Testis (tissue), 2 donors: ENCODE measurements at regions not wholly inside any gene's neighbourhood (a gene's known extent, or its start where the extent isn't known, plus 50 kb on each side); places are given as distances from the start of the nearest gene placed in this dataset.

Experiments used
- DNase-seq: peaks from one replicate; pipeline ENCODE4 v3.0.0-alpha.2; 2019
- H3K27ac ChIP-seq, 2 donors: fragments of 200-600 bp; sonication (generic); one replicate each; pipeline ENCODE4 v1.5.1; 2019
- H3K27me3 ChIP-seq: fragments of 200-600 bp; sonication (generic); one replicate; pipeline ENCODE4 v1.5.1; 2019
- H3K36me3 ChIP-seq: fragments of 200-600 bp; sonication (generic); one replicate; pipeline ENCODE4 v1.5.1; 2017; ENCODE audit warnings: low read depth; ENCODE audit errors: missing control alignments
- H3K4me1 ChIP-seq: fragments of 200-600 bp; sonication (generic); one replicate; pipeline ENCODE4 v1.5.1; 2019
- H3K4me3 ChIP-seq, 2 donors: fragments of 200-600 bp; sonication (generic); one replicate each; pipeline ENCODE4 v1.5.1; 2017 to 2019
- H3K9me3 ChIP-seq: fragments of 200-600 bp; sonication (generic); one replicate; pipeline ENCODE4 v1.5.1; 2017
- POLR2A ChIP-seq: fragments of 450-650 bp; IDR thresholded peaks from one replicate; pipeline ENCODE4 v1.6.1; 2017; ENCODE audit warnings: antibody characterized with exemption, mild to moderate bottlenecking, moderate library complexity
- WGBS, 2 donors: methylation state at CpG; one replicate each; pipeline ENCODE4 v1.1.5; 2018; 5-methylcytosine and 5-hydroxymethylcytosine counted together
- intact Hi-C: fragments of 100-400 bp; cut with DNase I; formaldehyde crosslinking; loops from one replicate; pipeline ENCODE4 v1.15.1; 2023; ENCODE audit warnings: low total_unique reads
- TF ChIP-seq, protein P1 (sequence below), 3 experiments: fragments of 450-650 bp in 2 of 3; fragments of 200-600 bp in 1 of 3; sonication (generic) in 1 of 3; IDR thresholded peaks; one replicate each; pipeline ENCODE4 v1.5.1; 2016 to 2019; ENCODE audit warnings: antibody characterized with exemption in 3 of 3, mild to moderate bottlenecking in 2 of 3, moderate library complexity in 1 of 3

DNA sequence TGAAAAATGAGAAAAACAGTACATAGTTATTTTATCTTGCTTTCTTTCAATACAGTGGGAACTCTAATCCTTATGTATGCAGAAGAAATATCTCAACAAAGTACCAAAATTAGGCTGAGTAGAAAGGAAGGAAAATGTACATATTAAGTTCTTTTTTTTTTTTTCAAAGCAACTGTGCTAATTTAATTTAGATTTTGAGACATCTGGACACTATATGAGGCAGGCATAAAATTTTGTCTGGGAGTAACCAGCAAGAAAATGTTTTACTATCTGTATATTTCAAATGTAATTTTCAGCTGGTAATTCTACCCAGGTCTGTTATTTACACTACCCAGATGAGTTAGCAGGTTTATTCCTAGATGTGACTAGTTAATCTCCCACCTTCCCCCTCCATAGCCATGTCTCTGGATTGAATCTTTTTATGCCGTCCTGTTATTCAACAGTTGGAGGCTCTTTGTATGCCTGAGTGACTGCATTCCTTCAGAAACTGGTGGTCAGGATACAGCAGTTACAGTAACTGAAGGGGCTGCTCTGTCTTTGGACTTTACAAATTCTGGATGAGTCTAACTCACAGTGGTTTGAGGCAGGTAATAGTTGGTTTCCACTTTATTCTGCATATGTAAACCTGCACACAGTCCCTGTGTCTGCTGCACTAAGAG lies 633.6 kb downstream of the PCDH18 start:
- Histone ChIP-seq H3K27me3 (no peaks in the 10 kb centered on the region), H3K27ac (no peak overlapping the region), H3K36me3 (no peaks in the 10 kb centered on the region), H3K4me1 (no peaks in the 10 kb centered on the region), H3K4me3 (no peak overlapping the region), H3K9me3 (no peaks in the 10 kb centered on the region)
- 65 to 78% methylated on average over 1 of the region's 1 CpG for WGBS, 2 donors
- TF ChIP-seq POLR2A = no peak
- DNase-seq = no peak
- intact Hi-C loops = no loop called here

DNA sequence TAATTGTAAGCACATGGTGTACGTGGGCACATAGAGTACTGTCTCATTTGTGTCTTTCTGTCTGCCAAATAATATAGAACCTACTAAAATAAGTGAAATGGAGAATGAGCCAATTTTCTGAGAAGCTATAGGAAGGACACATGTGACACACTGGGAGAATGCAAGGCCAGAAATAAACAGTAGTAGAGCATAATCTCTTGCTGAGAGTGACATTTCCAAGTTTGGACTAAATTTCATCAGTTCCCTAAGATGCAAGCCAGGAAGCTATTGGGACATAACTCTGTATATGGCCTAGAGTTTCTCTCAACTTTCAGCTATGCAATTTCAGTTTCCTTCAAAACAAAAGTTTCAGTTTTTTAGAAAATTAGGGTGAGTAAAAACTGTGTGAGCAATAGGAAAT lies 638.7 kb downstream of the PCDH18 start:
- H3K36me3 ChIP-seq = no peaks in the 10 kb centered on the region
- H3K9me3 ChIP-seq = no peaks in the 10 kb centered on the region
- TF ChIP-seq, protein P1, sequence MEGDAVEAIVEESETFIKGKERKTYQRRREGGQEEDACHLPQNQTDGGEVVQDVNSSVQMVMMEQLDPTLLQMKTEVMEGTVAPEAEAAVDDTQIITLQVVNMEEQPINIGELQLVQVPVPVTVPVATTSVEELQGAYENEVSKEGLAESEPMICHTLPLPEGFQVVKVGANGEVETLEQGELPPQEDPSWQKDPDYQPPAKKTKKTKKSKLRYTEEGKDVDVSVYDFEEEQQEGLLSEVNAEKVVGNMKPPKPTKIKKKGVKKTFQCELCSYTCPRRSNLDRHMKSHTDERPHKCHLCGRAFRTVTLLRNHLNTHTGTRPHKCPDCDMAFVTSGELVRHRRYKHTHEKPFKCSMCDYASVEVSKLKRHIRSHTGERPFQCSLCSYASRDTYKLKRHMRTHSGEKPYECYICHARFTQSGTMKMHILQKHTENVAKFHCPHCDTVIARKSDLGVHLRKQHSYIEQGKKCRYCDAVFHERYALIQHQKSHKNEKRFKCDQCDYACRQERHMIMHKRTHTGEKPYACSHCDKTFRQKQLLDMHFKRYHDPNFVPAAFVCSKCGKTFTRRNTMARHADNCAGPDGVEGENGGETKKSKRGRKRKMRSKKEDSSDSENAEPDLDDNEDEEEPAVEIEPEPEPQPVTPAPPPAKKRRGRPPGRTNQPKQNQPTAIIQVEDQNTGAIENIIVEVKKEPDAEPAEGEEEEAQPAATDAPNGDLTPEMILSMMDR (IDR thresholded peaks at IDR 0.05) = no peak
- no peak for TF ChIP-seq POLR2A
- no peak for DNase-seq
- intact Hi-C loops = no loop called here
- no peaks in the 10 kb centered on the region for H3K4me1 ChIP-seq
- no peaks in the 10 kb centered on the region for H3K27me3 ChIP-seq
- no peak overlapping the region for H3K27ac ChIP-seq
- 71 to 72% methylated on average over 1 of the region's 1 CpG for WGBS, 2 donors
- H3K4me3 ChIP-seq = no peak overlapping the region

DNA sequence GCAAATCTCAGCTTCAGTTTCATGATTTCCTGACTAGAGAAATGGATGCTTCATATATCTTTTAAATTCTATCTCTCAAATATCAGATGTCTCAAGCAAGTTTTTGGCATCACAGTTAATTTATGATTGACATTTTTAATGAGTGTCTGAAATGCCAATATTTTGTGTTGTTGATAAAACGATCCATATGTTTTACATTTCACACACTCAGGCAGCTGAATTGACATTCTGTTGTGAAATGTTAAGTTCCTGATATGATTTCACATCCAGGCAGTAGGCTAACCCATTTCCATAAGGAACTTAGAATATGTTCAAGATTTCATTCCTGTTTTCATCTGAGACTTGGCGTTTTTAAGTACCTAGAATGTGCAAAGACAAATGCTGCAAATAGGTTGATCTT lies 650.6 kb downstream of the PCDH18 start:
- H3K4me1 ChIP-seq = no peaks in the 10 kb centered on the region
- WGBS, 2 donors = 87 to 91% methylated on average over 2 of the region's 2 CpGs
- intact Hi-C loops = no loop called here
- no peak for DNase-seq
- no peak overlapping the region for H3K4me3 ChIP-seq
- H3K9me3 ChIP-seq = no peaks in the 10 kb centered on the region
- no peaks in the 10 kb centered on the region for H3K36me3 ChIP-seq
- no peak for TF ChIP-seq POLR2A
- TF ChIP-seq, protein P1 (IDR thresholded peaks at IDR 0.05) = no peak
- H3K27me3 ChIP-seq = no peaks in the 10 kb centered on the region
- H3K27ac ChIP-seq = no peak overlapping the region

DNA sequence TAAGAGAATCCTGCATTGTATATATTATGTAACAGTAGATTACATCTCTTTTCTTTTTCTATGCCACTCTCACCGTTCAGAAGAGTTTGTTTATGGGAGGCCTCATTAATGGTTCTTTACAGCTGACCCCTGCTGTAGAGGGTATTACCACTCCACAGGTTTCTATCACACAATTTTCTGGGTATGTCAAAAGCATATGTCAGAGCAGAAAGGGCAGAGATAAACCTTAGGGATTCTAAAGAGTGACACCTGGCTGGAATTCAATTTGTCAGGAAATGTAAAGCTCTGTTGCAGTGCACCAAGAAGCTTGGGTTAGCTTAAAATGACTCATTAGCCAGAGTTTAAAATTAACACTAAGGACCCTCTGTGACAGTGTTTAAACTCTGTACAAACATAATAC lies 658.7 kb downstream of the PCDH18 start:
- Histone ChIP-seq H3K36me3 (no peaks in the 10 kb centered on the region), H3K4me3 (no peak overlapping the region), H3K9me3 (no peaks in the 10 kb centered on the region), H3K4me1 (no peaks in the 10 kb centered on the region), H3K27me3 (no peaks in the 10 kb centered on the region), H3K27ac (no peak overlapping the region)
- TF ChIP-seq, protein P1 (IDR thresholded peaks at IDR 0.05) = no peak
- TF ChIP-seq POLR2A = no peak
- WGBS, 2 donors = 69 to 80% methylated on average over 1 of the region's 1 CpG
- no peak for DNase-seq
- intact Hi-C loops = no loop called here

DNA sequence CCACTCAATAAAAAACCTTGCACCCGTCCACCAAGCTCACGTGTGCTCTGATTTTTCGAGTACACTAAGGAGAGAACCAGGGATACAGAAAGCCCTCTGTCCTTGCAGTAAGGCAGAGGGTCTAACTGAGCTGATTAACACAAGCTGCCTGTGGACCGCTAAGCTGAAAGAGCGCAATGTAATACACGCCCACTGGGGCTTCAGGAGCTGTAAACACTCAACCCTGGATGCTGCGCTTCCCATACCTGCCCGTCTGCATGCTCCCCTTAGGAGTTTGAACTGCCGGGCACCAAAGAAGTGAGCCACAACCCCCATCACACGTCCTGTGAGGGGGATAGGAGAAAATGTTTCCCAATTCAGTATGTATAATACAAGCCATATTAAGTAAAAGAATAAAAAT lies 664.8 kb downstream of the PCDH18 start:
- WGBS, 2 donors = 71 to 74% methylated on average over 10 of the region's 10 CpGs
- intact Hi-C loops = no loop called here
- H3K36me3 ChIP-seq = no peaks in the 10 kb centered on the region
- no peak overlapping the region for H3K27ac ChIP-seq
- no peaks in the 10 kb centered on the region for H3K9me3 ChIP-seq
- H3K4me1 ChIP-seq = no peaks in the 10 kb centered on the region
- no peak for TF ChIP-seq POLR2A
- TF ChIP-seq, protein P1 (IDR thresholded peaks at IDR 0.05) = no peak
- no peak overlapping the region for H3K4me3 ChIP-seq
- no peaks in the 10 kb centered on the region for H3K27me3 ChIP-seq
- no peak for DNase-seq
